HL-60 (cell line): ENCODE measurements at regions not wholly inside any gene's neighbourhood (a gene's known extent, or its start where the extent isn't known, plus 50 kb on each side); places are given as distances from the start of the nearest gene placed in this dataset.

ENCODE experiments used
- CTCF ChIP-seq: IDR thresholded peaks from one replicate; pipeline ENCODE4 v1.5.1; 2011; ENCODE audit warnings: low read length, control low read depth, inconsistent platforms; ENCODE audit not compliant: insufficient read depth
- POLR2AphosphoS5 ChIP-seq: IDR thresholded peaks from 2 replicates; pipeline ENCODE4 v1.6.1; 2012; ENCODE audit warnings: low read depth
- REST ChIP-seq: IDR thresholded peaks from 2 replicates; pipeline ENCODE4 v1.6.1; 2012; ENCODE audit warnings: low read depth; ENCODE audit not compliant: insufficient replicate concordance
- SPI1 ChIP-seq: IDR thresholded peaks from 2 replicates; pipeline ENCODE4 v1.6.1; 2012; ENCODE audit warnings: low read depth, mild to moderate bottlenecking, borderline replicate concordance

- no peak for TF ChIP-seq CTCF
- no peak for TF ChIP-seq POLR2AphosphoS5
- no peak for TF ChIP-seq REST
- TF ChIP-seq SPI1: no peak
Measured at GRCh38 chr15:39102431-39102830, 478.4 kb upstream of the THBS1 start.
